HepG2 (cell line): ENCODE measurements at regions not wholly inside any gene's neighbourhood (a gene's known extent, or its start where the extent isn't known, plus 50 kb on each side); places are given as distances from the start of the nearest gene placed in this dataset.

ENCODE experiments used
- CTCF ChIP-seq: sonication (generic); formaldehyde crosslinking; IDR thresholded peaks from 2 replicates; pipeline ENCODE4 v1.5.0; 2020; ENCODE audit warnings: mild to moderate bottlenecking, missing genetic modification reagents, moderate library complexity
- GMEB1 ChIP-seq: sonication (generic); formaldehyde crosslinking; IDR thresholded peaks from 2 replicates; pipeline ENCODE4 v1.5.1; 2020; ENCODE audit warnings: missing genetic modification reagents, mild to moderate bottlenecking, borderline replicate concordance
- RFX5 ChIP-seq: IDR thresholded peaks from 2 replicates; pipeline ENCODE4 v1.6.1; 2011; ENCODE audit warnings: low read depth, low read length, improper control_type of control experiment

- TF ChIP-seq GMEB1 (CRISPR knock-in tag) (no peak), CTCF (CRISPR knock-in tag) (no peak), RFX5 (no peak)
Measured at GRCh38 chr6:141988327-141988726, 144.4 kb upstream of the GJE1 start.
